IPS-15b (cell line): ENCODE measurements at regions not wholly inside any gene's neighbourhood (a gene's known extent, or its start where the extent isn't known, plus 50 kb on each side); places are given as distances from the start of the nearest gene placed in this dataset.

Experiments
- H3K27me3 ChIP-seq: one replicate; pipeline ENCODE4 v1.6.1; 2013; ENCODE audit warnings: low read length; ENCODE audit not compliant: control insufficient read depth, insufficient read depth
- H3K36me3 ChIP-seq: one replicate; pipeline ENCODE4 v1.6.1; 2013; ENCODE audit warnings: low read length; ENCODE audit not compliant: control insufficient read depth, insufficient read depth
- H3K4me1 ChIP-seq: one replicate; pipeline ENCODE4 v1.6.1; 2013; ENCODE audit warnings: mild to moderate bottlenecking, low read length; ENCODE audit not compliant: control insufficient read depth, insufficient read depth
- H3K4me3 ChIP-seq: one replicate; pipeline ENCODE4 v1.5.1; 2013; ENCODE audit warnings: low read depth, low read length
- H3K9ac ChIP-seq: one replicate; pipeline ENCODE4 v1.6.1; 2013; ENCODE audit warnings: low read depth, mild to moderate bottlenecking, low read length
- H3K9me3 ChIP-seq: one replicate; pipeline ENCODE4 v1.6.1; 2013; ENCODE audit warnings: mild to moderate bottlenecking, low read length; ENCODE audit not compliant: control insufficient read depth, insufficient read depth

- H3K27me3 ChIP-seq: no peaks in the 10 kb centered on the region
- no peaks in the 10 kb centered on the region for H3K36me3 ChIP-seq
- H3K4me3 ChIP-seq: no peak overlapping the region
- H3K4me1 ChIP-seq: no peaks in the 10 kb centered on the region
- H3K9me3 ChIP-seq: no peaks in the 10 kb centered on the region
- no peak overlapping the region for H3K9ac ChIP-seq
These were observed 384.4 kb upstream of the IRAK1BP1 start for GRCh38 chr6:78482801-78483552.

- H3K27me3 ChIP-seq: no peaks in the 10 kb centered on the region
- H3K36me3 ChIP-seq: no peaks in the 10 kb centered on the region
- H3K4me3 ChIP-seq: no peak overlapping the region
- no peaks in the 10 kb centered on the region for H3K4me1 ChIP-seq
- no peaks in the 10 kb centered on the region for H3K9me3 ChIP-seq
- no peak overlapping the region for H3K9ac ChIP-seq
These were observed 383.7 kb upstream of the IRAK1BP1 start for GRCh38 chr6:78483553-78484197.

DNA sequence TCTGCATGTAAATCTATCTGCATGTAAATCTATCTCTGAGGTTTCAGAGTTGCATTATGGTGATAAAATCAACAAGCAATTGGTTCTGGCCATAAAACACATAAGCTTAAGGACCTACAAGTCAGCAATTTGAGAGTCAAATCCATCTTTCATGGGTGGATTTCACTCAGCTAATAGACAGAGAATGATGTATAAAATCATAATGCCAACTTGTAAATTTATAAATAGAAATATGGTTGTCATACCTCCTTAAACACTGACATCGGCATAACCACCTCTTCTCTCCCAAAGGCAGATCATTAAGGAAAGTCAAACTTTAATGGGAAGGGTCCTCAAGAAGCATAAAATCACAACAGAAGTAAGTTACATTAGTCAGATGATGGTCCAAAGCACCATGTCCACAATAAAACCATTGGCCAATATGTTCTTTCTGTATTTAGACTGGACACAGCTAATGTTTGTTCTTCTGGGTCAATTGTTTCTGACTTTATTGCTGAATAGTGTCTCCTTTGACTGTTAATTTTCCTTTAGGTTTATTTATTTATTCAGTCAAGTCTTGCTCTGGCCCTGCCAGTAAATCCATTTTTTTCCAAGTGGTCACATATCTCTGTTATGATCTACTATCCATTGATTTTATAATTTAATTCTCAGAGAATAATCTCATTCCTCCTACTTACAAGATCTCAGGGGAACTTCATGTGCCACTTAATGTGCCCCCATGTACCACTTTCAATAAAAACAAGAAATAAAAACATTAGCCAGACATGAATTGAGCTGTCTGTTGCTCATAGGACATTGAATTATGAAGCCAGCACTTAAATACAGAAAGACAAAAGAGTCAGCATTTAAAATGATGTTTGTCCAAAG, 382.9 kb upstream of the IRAK1BP1 start:
- H3K9me3 ChIP-seq: no peaks in the 10 kb centered on the region
- no peak overlapping the region for H3K9ac ChIP-seq
- H3K36me3 ChIP-seq: no peaks in the 10 kb centered on the region
- no peak overlapping the region for H3K4me3 ChIP-seq
- H3K4me1 ChIP-seq: no peaks in the 10 kb centered on the region
- no peaks in the 10 kb centered on the region for H3K27me3 ChIP-seq

DNA sequence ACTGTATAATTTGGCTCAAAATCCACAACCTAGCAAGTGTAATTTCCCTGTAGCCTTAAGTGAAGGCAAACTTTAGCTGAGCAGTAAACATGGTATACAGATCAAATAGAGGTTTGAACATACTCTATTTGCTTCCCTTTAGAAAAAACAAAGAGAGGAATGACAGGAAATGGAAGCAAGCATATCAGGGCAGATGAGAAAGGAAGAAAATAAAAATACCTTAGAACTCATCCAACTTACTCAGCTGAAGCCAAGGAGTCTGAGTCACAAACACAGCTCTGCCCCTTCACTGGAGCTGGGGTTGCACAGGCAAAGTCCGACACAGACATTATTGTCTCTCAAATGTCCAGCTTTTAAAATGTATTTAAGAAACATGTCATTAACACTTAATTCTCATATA, 379.9 kb upstream of the IRAK1BP1 start:
- Histone ChIP-seq H3K27me3 (no peaks in the 10 kb centered on the region), H3K36me3 (no peaks in the 10 kb centered on the region), H3K4me3 (no peak overlapping the region), H3K4me1 (no peaks in the 10 kb centered on the region), H3K9ac (no peak overlapping the region), H3K9me3 (no peaks in the 10 kb centered on the region)

GRCh38 chr6:78489874-78490273, 377.5 kb upstream of the IRAK1BP1 start:
- Histone ChIP-seq H3K4me1 (no peaks in the 10 kb centered on the region), H3K4me3 (no peak overlapping the region), H3K9me3 (no peaks in the 10 kb centered on the region), H3K9ac (no peak overlapping the region), H3K27me3 (no peaks in the 10 kb centered on the region), H3K36me3 (no peaks in the 10 kb centered on the region)

GRCh38 chr6:78492351-78493017, 374.9 kb upstream of the IRAK1BP1 start:
- Histone ChIP-seq H3K4me1 (no peaks in the 10 kb centered on the region), H3K9me3 (no peaks in the 10 kb centered on the region), H3K4me3 (no peak overlapping the region), H3K36me3 (no peaks in the 10 kb centered on the region), H3K27me3 (no peaks in the 10 kb centered on the region), H3K9ac (no peak overlapping the region)

DNA sequence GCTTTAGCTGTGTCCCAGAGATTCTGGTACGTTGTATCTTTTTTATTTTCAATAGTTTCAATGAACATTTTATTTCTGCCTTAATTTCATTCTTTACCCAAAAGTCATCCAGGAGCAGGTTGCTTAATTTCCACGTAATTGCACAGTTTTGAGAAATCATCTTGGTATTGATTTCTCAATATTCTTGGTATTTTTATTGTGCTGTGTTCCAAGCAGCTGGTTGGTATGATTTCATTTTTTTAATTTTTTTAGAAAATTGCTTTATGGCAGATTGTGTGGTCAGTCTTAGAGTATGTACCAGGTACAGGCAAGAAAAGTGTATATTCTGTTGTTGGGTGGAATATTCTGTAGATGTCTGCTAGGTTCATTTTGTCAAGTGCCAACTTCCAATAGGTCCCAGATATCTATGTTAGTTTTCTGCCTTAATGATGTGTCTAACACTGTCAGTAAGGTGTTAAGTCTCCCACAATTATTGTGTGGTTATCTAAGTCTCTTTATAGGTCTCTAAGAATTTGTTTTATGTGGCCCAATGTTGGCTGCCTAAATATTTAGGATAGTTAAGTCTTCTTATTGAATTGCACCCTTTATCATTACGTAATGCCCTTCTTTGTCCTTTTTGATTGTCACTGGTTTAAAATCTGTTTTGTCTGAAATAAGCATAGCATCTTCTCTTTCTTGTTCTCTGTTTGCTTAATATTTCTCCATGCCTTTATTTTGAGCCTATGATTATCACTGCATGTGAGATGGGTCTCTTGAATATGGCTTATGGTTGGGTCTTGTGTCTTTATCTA, 366.9 kb upstream of the IRAK1BP1 start:
- Histone ChIP-seq H3K27me3 (peaks cover 2% of the 10 kb centered on the region), H3K4me1 (no peaks in the 10 kb centered on the region), H3K4me3 (no peak overlapping the region), H3K9ac (no peak overlapping the region), H3K9me3 (no peaks in the 10 kb centered on the region), H3K36me3 (no peaks in the 10 kb centered on the region)

GRCh38 chr6:78502386-78502887, 364.9 kb upstream of the IRAK1BP1 start:
- Histone ChIP-seq H3K4me1 (no peaks in the 10 kb centered on the region), H3K27me3 (peaks cover 2% of the 10 kb centered on the region), H3K9ac (no peak overlapping the region), H3K36me3 (no peaks in the 10 kb centered on the region), H3K9me3 (no peaks in the 10 kb centered on the region), H3K4me3 (no peak overlapping the region)

DNA sequence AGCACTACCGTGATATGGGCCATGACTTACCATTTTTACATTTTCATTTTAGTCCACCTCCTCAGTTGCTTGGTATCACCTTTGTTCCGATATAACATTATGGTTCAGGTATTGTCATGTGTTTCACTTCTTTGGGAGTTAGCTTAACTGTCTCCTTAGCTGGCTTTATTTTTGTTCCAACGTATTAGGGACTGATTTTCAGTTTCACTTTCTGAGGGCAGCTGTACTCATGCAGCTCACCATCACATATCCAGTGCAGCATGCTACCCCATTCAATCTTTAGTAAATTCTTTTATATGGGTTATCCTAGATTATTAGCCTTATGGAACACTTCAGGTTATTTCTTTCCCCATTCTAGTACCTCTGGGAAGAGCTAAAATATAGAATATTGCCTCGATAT, 362.2 kb upstream of the IRAK1BP1 start:
- no peak overlapping the region for H3K4me3 ChIP-seq
- H3K9ac ChIP-seq: no peak overlapping the region
- peaks cover 2% of the 10 kb centered on the region for H3K27me3 ChIP-seq
- H3K4me1 ChIP-seq: no peaks in the 10 kb centered on the region
- no peaks in the 10 kb centered on the region for H3K36me3 ChIP-seq
- no peaks in the 10 kb centered on the region for H3K9me3 ChIP-seq

GRCh38 chr6:78511009-78511408, 356.3 kb upstream of the IRAK1BP1 start:
- H3K9ac ChIP-seq: no peak overlapping the region
- no peaks in the 10 kb centered on the region for H3K9me3 ChIP-seq
- no peaks in the 10 kb centered on the region for H3K4me1 ChIP-seq

DNA sequence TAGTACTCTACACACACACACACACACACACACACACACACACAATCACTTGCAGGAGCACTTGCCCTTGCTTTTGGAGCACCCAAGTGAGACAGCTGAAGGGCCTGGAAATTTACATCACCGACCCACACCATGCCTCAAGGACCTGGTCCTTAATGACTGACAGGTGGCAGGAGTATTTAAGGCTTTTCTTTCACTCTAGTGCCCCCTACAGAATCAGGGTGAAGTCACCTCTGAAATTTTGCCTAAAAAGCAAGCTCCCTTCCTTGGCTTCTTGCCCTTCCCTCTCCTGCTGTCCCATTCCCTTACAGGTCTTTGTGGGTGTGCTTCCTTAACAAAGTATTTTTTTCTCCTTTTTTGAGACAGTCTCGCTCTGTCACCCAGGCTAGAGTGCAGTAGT, 353.5 kb upstream of the IRAK1BP1 start:
- Histone ChIP-seq H3K9me3 (no peaks in the 10 kb centered on the region), H3K4me1 (no peaks in the 10 kb centered on the region), H3K4me3 (no peak overlapping the region), H3K27me3 (no peaks in the 10 kb centered on the region), H3K9ac (no peak overlapping the region), H3K36me3 (no peaks in the 10 kb centered on the region)

More at GRCh38 chr6:78511009-78511408, 356.3 kb upstream of the IRAK1BP1 start:
- H3K27me3 ChIP-seq: no peaks in the 10 kb centered on the region
- H3K36me3 ChIP-seq: no peaks in the 10 kb centered on the region
- H3K4me3 ChIP-seq: no peak overlapping the region
